Esophagus muscularis mucosa (tissue), 3 donors: ENCODE measurements at regions not wholly inside any gene's neighbourhood (a gene's known extent, or its start where the extent isn't known, plus 50 kb on each side); places are given as distances from the start of the nearest gene placed in this dataset.
"Not testable (repeated sequence)": the region's sequence is repeated elsewhere in the genome, so short reads cannot be mapped to it uniquely, and the experiment has no call there.

Source experiments
- POLR2A ChIP-seq: fragments of 450-650 bp; IDR thresholded peaks from one replicate; pipeline ENCODE4 v1.6.1; 2017; ENCODE audit warnings: antibody characterized with exemption, moderate library complexity, mild to moderate bottlenecking, low read depth
- POLR2AphosphoS5 ChIP-seq, 2 donors: sonication (generic); formaldehyde crosslinking; IDR thresholded peaks; one replicate each; pipeline ENCODE4 v1.6.1; 2017; ENCODE audit warnings: antibody characterized with exemption in 2 of 2
- TF ChIP-seq, protein P1 (sequence below), 3 experiments: fragments of 200-600 bp in 2 of 3; fragments of 450-650 bp in 1 of 3; sonication (generic) in 2 of 3; IDR thresholded peaks; one replicate each; pipeline ENCODE4 v1.5.1; 2017 to 2019; ENCODE audit warnings: antibody characterized with exemption in 3 of 3, mild to moderate bottlenecking in 2 of 3, moderate library complexity in 1 of 3

DNA sequence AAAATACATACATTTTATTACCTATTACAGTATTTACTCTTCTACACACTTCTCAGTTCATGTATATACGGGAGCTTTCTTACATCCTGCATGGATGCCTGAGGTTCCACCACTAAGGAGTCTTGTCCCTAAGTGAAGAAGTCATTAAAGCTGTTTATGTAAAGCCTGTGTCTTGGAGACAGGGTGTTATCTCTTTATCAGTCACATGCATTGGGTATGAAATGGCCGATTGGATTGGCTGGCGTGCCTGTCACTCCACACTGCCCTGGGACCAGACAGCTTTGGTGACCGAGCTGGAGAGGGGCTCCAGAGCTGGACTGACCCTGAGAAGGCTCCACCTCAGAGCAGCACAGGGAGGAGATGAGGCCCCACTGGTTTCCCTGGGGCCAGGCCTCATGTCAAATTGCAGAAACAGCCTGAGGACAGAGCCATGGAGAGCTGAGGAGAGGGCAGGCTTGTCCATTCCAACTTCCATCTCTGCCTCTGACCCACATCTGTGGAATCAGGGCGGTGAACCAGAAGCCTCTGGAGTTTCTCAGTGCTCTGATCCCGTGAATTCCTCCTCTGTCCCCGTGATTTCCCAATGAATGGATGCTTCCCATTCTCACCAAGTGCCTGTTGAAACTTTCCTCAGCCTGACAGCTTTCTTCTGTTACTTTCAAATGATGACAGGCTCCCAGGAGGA is 628.8 kb downstream of the PRIM2 start:
- TF ChIP-seq POLR2AphosphoS5 (IDR thresholded peaks at IDR 0.05); POLR2A: not testable (repeated sequence)
- TF ChIP-seq, protein P1, sequence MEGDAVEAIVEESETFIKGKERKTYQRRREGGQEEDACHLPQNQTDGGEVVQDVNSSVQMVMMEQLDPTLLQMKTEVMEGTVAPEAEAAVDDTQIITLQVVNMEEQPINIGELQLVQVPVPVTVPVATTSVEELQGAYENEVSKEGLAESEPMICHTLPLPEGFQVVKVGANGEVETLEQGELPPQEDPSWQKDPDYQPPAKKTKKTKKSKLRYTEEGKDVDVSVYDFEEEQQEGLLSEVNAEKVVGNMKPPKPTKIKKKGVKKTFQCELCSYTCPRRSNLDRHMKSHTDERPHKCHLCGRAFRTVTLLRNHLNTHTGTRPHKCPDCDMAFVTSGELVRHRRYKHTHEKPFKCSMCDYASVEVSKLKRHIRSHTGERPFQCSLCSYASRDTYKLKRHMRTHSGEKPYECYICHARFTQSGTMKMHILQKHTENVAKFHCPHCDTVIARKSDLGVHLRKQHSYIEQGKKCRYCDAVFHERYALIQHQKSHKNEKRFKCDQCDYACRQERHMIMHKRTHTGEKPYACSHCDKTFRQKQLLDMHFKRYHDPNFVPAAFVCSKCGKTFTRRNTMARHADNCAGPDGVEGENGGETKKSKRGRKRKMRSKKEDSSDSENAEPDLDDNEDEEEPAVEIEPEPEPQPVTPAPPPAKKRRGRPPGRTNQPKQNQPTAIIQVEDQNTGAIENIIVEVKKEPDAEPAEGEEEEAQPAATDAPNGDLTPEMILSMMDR (IDR thresholded peaks at IDR 0.05): not testable (repeated sequence)
